Kidney (tissue), 13 donors: ENCODE measurements at regions not wholly inside any gene's neighbourhood (a gene's known extent, or its start where the extent isn't known, plus 50 kb on each side); places are given as distances from the start of the nearest gene placed in this dataset.

ENCODE experiments used
- DNase-seq, 5 donors: peaks; one replicate each; pipeline ENCODE4 v3.0.0-alpha.2; 2013 to 2020
- FAIRE-seq: peaks from 2 replicates; lab custom pipeline; 2012; peaks lifted over from hg19 to GRCh38; lab: Jason Lieb, UNC
- H3K27ac ChIP-seq, 2 donors: one replicate each; pipeline ENCODE4 v1.7.0; 2013; ENCODE audit warnings: low read depth in 2 of 2, low read length in 2 of 2, inconsistent platforms in 1 of 2
- H3K27me3 ChIP-seq: one replicate; pipeline ENCODE4 v1.7.1; 2013; ENCODE audit warnings: low read length, inconsistent platforms; ENCODE audit not compliant: control insufficient read depth, insufficient read depth
- H3K36me3 ChIP-seq, 3 donors: one replicate each; pipeline versions ENCODE4 v1.7.0 to v1.7.1; 2013; ENCODE audit warnings: low read length in 3 of 3, control low read depth in 1 of 3, inconsistent platforms in 1 of 3; ENCODE audit not compliant: insufficient read depth in 3 of 3, control insufficient read depth in 2 of 3
- H3K4me1 ChIP-seq, 3 donors: one replicate each; pipeline versions ENCODE4 v1.7.0 to v1.7.1; 2013; ENCODE audit warnings: low read length in 3 of 3, inconsistent platforms in 1 of 3, low read depth in 1 of 3; ENCODE audit not compliant: control insufficient read depth in 2 of 3, insufficient read depth in 2 of 3
- H3K4me3 ChIP-seq, 3 donors: one replicate each; pipeline versions ENCODE4 v1.7.0 to v1.8.1; 2013; ENCODE audit warnings: low read length in 3 of 3, control low read depth in 1 of 3, inconsistent platforms in 1 of 3
- H3K9ac ChIP-seq, 3 donors: one replicate each; pipeline versions ENCODE4 v1.7.0 to v1.7.1; 2013; ENCODE audit warnings: low read length in 3 of 3, control low read depth in 1 of 3, inconsistent platforms in 1 of 3
- H3K9me3 ChIP-seq, 3 donors: one replicate each; pipeline versions ENCODE4 v1.7.0 to v1.7.1; 2013; ENCODE audit warnings: low read length in 3 of 3, control low read depth in 1 of 3, inconsistent platforms in 1 of 3; ENCODE audit not compliant: control insufficient read depth in 2 of 3, insufficient read depth in 1 of 3
- intact Hi-C: fragments of 100-400 bp; cut with DNase I; formaldehyde crosslinking; loops from one replicate; pipeline ENCODE4 v1.11.1; 2022
- TF ChIP-seq, protein P1 (sequence below): IDR thresholded peaks from 3 replicates; pipeline ENCODE4 v1.5.1; 2012; ENCODE audit warnings: mild to moderate bottlenecking, moderate library complexity, borderline replicate concordance; ENCODE audit not compliant: insufficient read depth; ENCODE audit errors: extremely low read depth
- donor health status: control.
- donor health status: control.
- donor health status: control.
- donor health status: control.
- donor health status: control.
- donor health status: DM: yes; HTN: yes; CAD: no.
- donor health status: Normal renal cell carcinoma (clear cell type).

DNA sequence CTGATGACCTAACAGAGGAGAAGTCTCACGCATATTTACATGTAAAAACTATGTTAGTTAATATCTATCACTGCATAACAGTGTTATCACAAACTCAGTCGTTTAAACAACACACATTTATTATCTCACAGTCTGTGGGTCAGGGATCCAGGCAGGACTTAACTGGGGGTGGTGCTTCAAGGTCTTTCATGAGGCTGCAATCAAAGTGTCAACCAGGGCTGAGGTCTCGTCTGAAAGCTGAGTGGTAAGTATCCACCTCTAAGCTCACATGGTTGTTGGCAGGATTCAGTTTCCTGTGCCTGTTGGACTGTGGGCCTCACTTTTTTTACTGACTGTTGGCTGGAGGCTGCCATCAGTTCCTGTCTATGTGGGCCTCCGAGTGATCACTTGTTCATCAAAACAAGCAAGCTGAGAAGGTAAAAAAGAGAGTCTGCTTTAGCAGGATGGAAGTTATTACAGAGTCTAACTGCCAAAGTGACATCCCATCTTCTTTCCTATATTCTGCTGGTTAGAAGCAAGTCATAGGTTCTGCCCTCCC, 188.6 kb downstream of the CARTPT start:
- H3K27ac ChIP-seq, result no peak overlapping the region
- FAIRE-seq, result no peak
- H3K9me3 ChIP-seq, result no peaks in the 10 kb centered on the region
- peaks cover 0 to 3% (median 0%) of the 10 kb centered on the region in 3 donors for H3K4me1 ChIP-seq
- H3K9ac ChIP-seq, result no peak overlapping the region
- H3K4me3 ChIP-seq, result no peak overlapping the region
- H3K36me3 ChIP-seq, result no peaks in the 10 kb centered on the region
- intact Hi-C loops, result no loop called here
- TF ChIP-seq, protein P1, sequence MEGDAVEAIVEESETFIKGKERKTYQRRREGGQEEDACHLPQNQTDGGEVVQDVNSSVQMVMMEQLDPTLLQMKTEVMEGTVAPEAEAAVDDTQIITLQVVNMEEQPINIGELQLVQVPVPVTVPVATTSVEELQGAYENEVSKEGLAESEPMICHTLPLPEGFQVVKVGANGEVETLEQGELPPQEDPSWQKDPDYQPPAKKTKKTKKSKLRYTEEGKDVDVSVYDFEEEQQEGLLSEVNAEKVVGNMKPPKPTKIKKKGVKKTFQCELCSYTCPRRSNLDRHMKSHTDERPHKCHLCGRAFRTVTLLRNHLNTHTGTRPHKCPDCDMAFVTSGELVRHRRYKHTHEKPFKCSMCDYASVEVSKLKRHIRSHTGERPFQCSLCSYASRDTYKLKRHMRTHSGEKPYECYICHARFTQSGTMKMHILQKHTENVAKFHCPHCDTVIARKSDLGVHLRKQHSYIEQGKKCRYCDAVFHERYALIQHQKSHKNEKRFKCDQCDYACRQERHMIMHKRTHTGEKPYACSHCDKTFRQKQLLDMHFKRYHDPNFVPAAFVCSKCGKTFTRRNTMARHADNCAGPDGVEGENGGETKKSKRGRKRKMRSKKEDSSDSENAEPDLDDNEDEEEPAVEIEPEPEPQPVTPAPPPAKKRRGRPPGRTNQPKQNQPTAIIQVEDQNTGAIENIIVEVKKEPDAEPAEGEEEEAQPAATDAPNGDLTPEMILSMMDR, result no peak
- no peaks in the 10 kb centered on the region for H3K27me3 ChIP-seq
- DNase-seq, result no peak

DNA sequence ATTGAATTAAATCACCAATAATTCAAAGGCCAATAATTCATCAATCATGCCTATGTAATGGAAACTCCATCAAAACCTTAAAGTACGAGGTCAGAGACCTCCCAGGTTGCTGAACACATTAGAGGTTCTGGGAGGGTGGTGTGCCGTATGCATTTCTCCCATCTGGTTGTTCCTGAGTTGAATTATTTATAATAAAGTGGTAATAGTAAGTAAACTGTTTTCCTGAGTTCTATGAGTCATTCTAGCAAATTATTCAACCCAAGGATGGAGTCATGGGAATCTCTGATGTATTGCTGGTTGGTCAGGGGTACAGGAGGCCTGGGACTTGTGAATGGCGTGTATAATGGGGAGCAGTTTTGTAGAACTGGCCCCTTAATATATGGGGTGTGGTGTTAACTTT, 191.7 kb downstream of the CARTPT start:
- intact Hi-C loops, result no loop called here
- FAIRE-seq, result no peak

DNA sequence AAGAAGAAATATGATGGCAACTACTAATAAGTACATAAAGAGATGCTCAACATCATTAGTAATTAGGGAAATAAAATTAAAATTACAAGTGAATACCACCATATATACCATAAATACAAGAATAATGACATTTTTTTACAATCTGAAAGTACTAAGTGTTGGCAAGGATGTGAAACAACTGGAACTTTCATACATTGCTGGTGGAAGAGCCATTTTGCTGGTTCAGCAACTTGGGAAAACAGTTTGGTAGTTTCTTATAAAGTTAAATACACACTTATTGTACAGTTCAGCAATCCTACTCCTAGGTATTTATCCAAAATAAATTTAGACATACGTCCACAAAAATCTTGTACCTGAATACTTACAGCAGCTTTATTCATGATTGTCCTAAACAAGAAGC, 192.9 kb downstream of the CARTPT start:
- TF ChIP-seq, protein P1, result no peak
- no peaks in the 10 kb centered on the region for H3K4me1 ChIP-seq
- no peaks in the 10 kb centered on the region for H3K27me3 ChIP-seq
- no peaks in the 10 kb centered on the region for H3K9me3 ChIP-seq
- FAIRE-seq (no peak), DNase-seq (no peak)
- no peak overlapping the region for H3K9ac ChIP-seq
- H3K36me3 ChIP-seq, result no peaks in the 10 kb centered on the region
- H3K27ac ChIP-seq, result no peak overlapping the region
- intact Hi-C loops, result no loop called here
- H3K4me3 ChIP-seq, result no peak overlapping the region

More for the DNA sequence above, 191.7 kb downstream of the CARTPT start:
- Histone ChIP-seq H3K9ac (no peak overlapping the region), H3K4me3 (no peak overlapping the region), H3K4me1 (peaks cover 0 to 3% (median 0%) of the 10 kb centered on the region in 3 donors), H3K9me3 (no peaks in the 10 kb centered on the region), H3K27ac (no peak overlapping the region), H3K36me3 (no peaks in the 10 kb centered on the region), H3K27me3 (no peaks in the 10 kb centered on the region)
- DNase-seq, result no peak
- TF ChIP-seq, protein P1, result no peak

DNA sequence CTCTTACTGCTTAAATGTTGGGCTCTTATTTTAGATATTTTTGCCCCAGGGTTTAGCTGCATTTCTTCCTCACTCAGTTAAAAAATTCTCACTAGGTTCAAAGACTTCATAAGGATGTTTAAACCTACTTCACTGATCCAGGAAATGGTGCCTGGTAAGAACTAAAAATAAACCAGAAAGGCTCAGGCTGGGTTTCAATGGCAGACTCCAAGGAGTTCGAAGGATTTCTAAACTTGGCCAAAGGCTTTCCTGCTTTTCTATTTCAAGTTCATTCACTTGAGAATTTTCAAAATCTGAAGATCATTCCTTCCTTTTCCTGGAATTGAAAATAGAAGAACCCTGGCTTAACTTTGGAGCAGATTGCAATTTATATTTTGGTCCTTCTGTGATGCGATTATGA, 193.0 kb upstream of the MAP1B start:
- intact Hi-C loops, result no loop called here
- no peak overlapping the region for H3K9ac ChIP-seq
- no peak overlapping the region for H3K4me3 ChIP-seq
- no peaks in the 10 kb centered on the region for H3K27me3 ChIP-seq
- no peak for DNase-seq
- no peak overlapping the region for H3K27ac ChIP-seq
- H3K36me3 ChIP-seq, result no peaks in the 10 kb centered on the region
- TF ChIP-seq, protein P1, result no peak
- no peak for FAIRE-seq
- no peaks in the 10 kb centered on the region for H3K4me1 ChIP-seq
- H3K9me3 ChIP-seq, result no peaks in the 10 kb centered on the region
